Colonic mucosa (tissue), 4 donors: ENCODE measurements at regions not wholly inside any gene's neighbourhood (a gene's known extent, or its start where the extent isn't known, plus 50 kb on each side); places are given as distances from the start of the nearest gene placed in this dataset.
"Not testable (repeated sequence)": the region's sequence is repeated elsewhere in the genome, so short reads cannot be mapped to it uniquely, and the experiment has no call there.

ENCODE experiments used
- DNase-seq: peaks from one replicate; pipeline ENCODE4 v3.0.0-alpha.2; 2020
- H3K27ac ChIP-seq: fragments of 200-600 bp; one replicate; pipeline ENCODE4 v1.8.0; 2021
- H3K27me3 ChIP-seq: fragments of 200-600 bp; one replicate; pipeline ENCODE4 v1.8.0; 2021
- H3K36me3 ChIP-seq: fragments of 200-600 bp; one replicate; pipeline ENCODE4 v1.8.0; 2021
- H3K4me1 ChIP-seq: fragments of 200-600 bp; one replicate; pipeline ENCODE4 v1.8.0; 2021; ENCODE audit warnings: mild to moderate bottlenecking
- H3K4me3 ChIP-seq: fragments of 200-600 bp; one replicate; pipeline ENCODE4 v1.8.0; 2021
- H3K9ac ChIP-seq, 2 donors: one replicate each; pipeline ENCODE4 v1.7.0; 2013; ENCODE audit warnings: control low read depth in 2 of 2, low read depth in 2 of 2, low read length in 2 of 2
- H3K9me3 ChIP-seq: fragments of 200-600 bp; one replicate; pipeline ENCODE4 v1.8.0; 2021
- CTCF ChIP-seq: fragments of 200-600 bp; IDR thresholded peaks from one replicate; pipeline ENCODE4 v1.8.0; 2022; ENCODE audit warnings: antibody characterized with exemption, mild to moderate bottlenecking
- intact Hi-C: fragments of 100-400 bp; cut with DNase I; formaldehyde crosslinking; loops from one replicate; pipeline ENCODE4 v1.14.1; 2022
- donor health status: healthy.
- donor health status: DM: no; HTN: no; CAD: no.
- donor health status: DM: no; HTN: no; CAD: no.

- H3K27me3 ChIP-seq, H3K4me3 ChIP-seq, H3K4me1 ChIP-seq, H3K36me3 ChIP-seq, H3K27ac ChIP-seq, DNase-seq, intact Hi-C loops, H3K9ac ChIP-seq, H3K9me3 ChIP-seq: not testable (repeated sequence)
Measured at GRCh38 chr1:224030257-224030656, 83.7 kb upstream of the FBXO28 start.

GRCh38 chr1:224029286-224030025 lies 84.5 kb upstream of the FBXO28 start:
- H3K4me1 ChIP-seq, H3K27ac ChIP-seq, H3K4me3 ChIP-seq, H3K36me3 ChIP-seq, intact Hi-C loops, H3K9me3 ChIP-seq, H3K27me3 ChIP-seq, H3K9ac ChIP-seq, DNase-seq: not testable (repeated sequence)

- H3K36me3 ChIP-seq, H3K9me3 ChIP-seq, H3K27me3 ChIP-seq, intact Hi-C loops, H3K4me3 ChIP-seq, H3K9ac ChIP-seq, H3K27ac ChIP-seq, DNase-seq, H3K4me1 ChIP-seq: not testable (repeated sequence)
Measured at GRCh38 chr1:224028802-224029201, 85.1 kb upstream of the FBXO28 start.

GRCh38 chr1:224023122-224023521 lies 90.8 kb upstream of the FBXO28 start:
- H3K36me3 ChIP-seq, H3K4me1 ChIP-seq, intact Hi-C loops, H3K9me3 ChIP-seq, H3K4me3 ChIP-seq, H3K27me3 ChIP-seq, DNase-seq, H3K27ac ChIP-seq, H3K9ac ChIP-seq: not testable (repeated sequence)

- H3K4me1 ChIP-seq, intact Hi-C loops, H3K36me3 ChIP-seq, H3K27ac ChIP-seq, DNase-seq, H3K9ac ChIP-seq, H3K9me3 ChIP-seq, H3K4me3 ChIP-seq, H3K27me3 ChIP-seq: not testable (repeated sequence)
Measured at GRCh38 chr1:224022249-224022970, 91.5 kb upstream of the FBXO28 start.

GRCh38 chr1:224019866-224020265 lies 94.0 kb upstream of the FBXO28 start:
- intact Hi-C loops, H3K4me1 ChIP-seq, H3K4me3 ChIP-seq, H3K27ac ChIP-seq, H3K36me3 ChIP-seq, H3K27me3 ChIP-seq, H3K9me3 ChIP-seq, DNase-seq, H3K9ac ChIP-seq: not testable (repeated sequence)

- not testable (repeated sequence) for H3K9ac ChIP-seq, H3K4me1 ChIP-seq, H3K4me3 ChIP-seq
Measured at GRCh38 chr1:224015782-224016181, 98.1 kb upstream of the FBXO28 start.

GRCh38 chr1:224014330-224014649 lies 99.6 kb upstream of the FBXO28 start:
- H3K9ac ChIP-seq, result no peak overlapping the region
- H3K4me1 ChIP-seq, result no peaks in the 10 kb centered on the region
- no peak overlapping the region for H3K4me3 ChIP-seq
- no peaks in the 10 kb centered on the region for H3K9me3 ChIP-seq
- no peaks in the 10 kb centered on the region for H3K27me3 ChIP-seq
- no peaks in the 10 kb centered on the region for H3K36me3 ChIP-seq
- intact Hi-C loops, result no loop called here
- DNase-seq, result no peak
- H3K27ac ChIP-seq, result no peak overlapping the region
- no peak for TF ChIP-seq CTCF

More at GRCh38 chr1:224015782-224016181, 98.1 kb upstream of the FBXO28 start:
- H3K27me3 ChIP-seq, intact Hi-C loops, DNase-seq, H3K27ac ChIP-seq, H3K9me3 ChIP-seq, H3K36me3 ChIP-seq: not testable (repeated sequence)

GRCh38 chr1:224013626-224014329 lies 100.1 kb upstream of the FBXO28 start:
- H3K4me1 ChIP-seq, DNase-seq, H3K4me3 ChIP-seq, H3K36me3 ChIP-seq, intact Hi-C loops, H3K9me3 ChIP-seq, H3K27me3 ChIP-seq, H3K27ac ChIP-seq, H3K9ac ChIP-seq: not testable (repeated sequence)

- H3K4me3 ChIP-seq, H3K4me1 ChIP-seq, H3K9me3 ChIP-seq, H3K27ac ChIP-seq, DNase-seq, H3K27me3 ChIP-seq, H3K36me3 ChIP-seq, H3K9ac ChIP-seq, intact Hi-C loops: not testable (repeated sequence)
Measured at GRCh38 chr1:224012807-224013434, 101.0 kb upstream of the FBXO28 start.

- H3K27me3 ChIP-seq, H3K9me3 ChIP-seq, H3K4me1 ChIP-seq, H3K36me3 ChIP-seq, intact Hi-C loops, DNase-seq, H3K4me3 ChIP-seq, H3K27ac ChIP-seq, H3K9ac ChIP-seq: not testable (repeated sequence)
Measured at GRCh38 chr1:224012162-224012561, 101.7 kb upstream of the FBXO28 start.

GRCh38 chr1:224011751-224012150 lies 102.2 kb upstream of the FBXO28 start:
- H3K9me3 ChIP-seq, H3K9ac ChIP-seq, H3K36me3 ChIP-seq, H3K4me1 ChIP-seq, H3K4me3 ChIP-seq, H3K27ac ChIP-seq, DNase-seq, H3K27me3 ChIP-seq, intact Hi-C loops: not testable (repeated sequence)
